Esophagus squamous epithelium (tissue), 4 donors: ENCODE measurements at regions not wholly inside any gene's neighbourhood (a gene's known extent, or its start where the extent isn't known, plus 50 kb on each side); places are given as distances from the start of the nearest gene placed in this dataset.
"Not testable (repeated sequence)": the region's sequence is repeated elsewhere in the genome, so short reads cannot be mapped to it uniquely, and the experiment has no call there.

Experiments
- POLR2A ChIP-seq, 4 donors: fragments of 450-650 bp; IDR thresholded peaks; one replicate each; pipeline ENCODE4 v1.6.1; 2017; ENCODE audit warnings: antibody characterized with exemption in 4 of 4, mild to moderate bottlenecking in 4 of 4, moderate library complexity in 3 of 4
- TF ChIP-seq, protein P1 (sequence below), 6 experiments: fragments of 450-650 bp in 4 of 6; fragments of 200-600 bp in 2 of 6; sonication (generic) in 2 of 6; IDR thresholded peaks; one replicate each; pipeline ENCODE4 v1.5.1; 2016 to 2019; ENCODE audit warnings: antibody characterized with exemption in 6 of 6, mild to moderate bottlenecking in 4 of 6, moderate library complexity in 4 of 6

DNA sequence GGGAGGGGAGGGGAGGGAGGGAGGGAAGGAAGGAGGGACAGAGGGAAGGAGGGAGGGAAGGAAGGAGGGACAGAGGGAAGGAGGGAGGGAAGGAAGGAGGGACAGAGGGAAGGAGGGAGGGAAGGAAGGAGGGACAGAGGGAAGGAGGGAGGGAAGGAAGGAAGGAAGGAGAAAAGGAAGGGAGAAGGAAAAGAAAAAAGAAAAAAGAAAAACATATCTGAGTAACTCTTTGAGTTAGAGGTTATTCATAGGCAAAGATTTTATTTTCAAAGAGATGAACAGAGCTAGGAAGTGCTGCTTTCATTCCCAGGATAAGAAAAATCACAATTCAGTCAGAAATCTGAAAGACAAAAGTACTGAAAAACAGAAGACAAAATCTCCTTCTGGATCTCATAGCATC is 379.7 kb upstream of the GYPC start:
- TF ChIP-seq, protein P1, sequence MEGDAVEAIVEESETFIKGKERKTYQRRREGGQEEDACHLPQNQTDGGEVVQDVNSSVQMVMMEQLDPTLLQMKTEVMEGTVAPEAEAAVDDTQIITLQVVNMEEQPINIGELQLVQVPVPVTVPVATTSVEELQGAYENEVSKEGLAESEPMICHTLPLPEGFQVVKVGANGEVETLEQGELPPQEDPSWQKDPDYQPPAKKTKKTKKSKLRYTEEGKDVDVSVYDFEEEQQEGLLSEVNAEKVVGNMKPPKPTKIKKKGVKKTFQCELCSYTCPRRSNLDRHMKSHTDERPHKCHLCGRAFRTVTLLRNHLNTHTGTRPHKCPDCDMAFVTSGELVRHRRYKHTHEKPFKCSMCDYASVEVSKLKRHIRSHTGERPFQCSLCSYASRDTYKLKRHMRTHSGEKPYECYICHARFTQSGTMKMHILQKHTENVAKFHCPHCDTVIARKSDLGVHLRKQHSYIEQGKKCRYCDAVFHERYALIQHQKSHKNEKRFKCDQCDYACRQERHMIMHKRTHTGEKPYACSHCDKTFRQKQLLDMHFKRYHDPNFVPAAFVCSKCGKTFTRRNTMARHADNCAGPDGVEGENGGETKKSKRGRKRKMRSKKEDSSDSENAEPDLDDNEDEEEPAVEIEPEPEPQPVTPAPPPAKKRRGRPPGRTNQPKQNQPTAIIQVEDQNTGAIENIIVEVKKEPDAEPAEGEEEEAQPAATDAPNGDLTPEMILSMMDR (IDR thresholded peaks at IDR 0.05), result not testable (repeated sequence)
- TF ChIP-seq POLR2A (IDR thresholded peaks at IDR 0.05), result not testable (repeated sequence)
